GM12878 (cell line): ENCODE measurements at regions not wholly inside any gene's neighbourhood (a gene's known extent, or its start where the extent isn't known, plus 50 kb on each side); places are given as distances from the start of the nearest gene placed in this dataset.

Experiments used
- ATAC-seq: fragments of 200-7000 bp; cut with Tn5 transposase; 3 replicates; pipeline ENCODE4 v1.9.1; 2020; ENCODE audit warnings: mild to moderate bottlenecking, moderate library complexity
- BruUV-seq: library from RNA; stranded (reverse); fragments of 400-500 nt; replicated peaks from 2 replicates; lab custom pipeline; 2021; lab: Mats Ljungman, UMichigan
- CTCF ChIA-PET: fragments of 300-600 bp; sonication (Branson Sonifier 250); formaldehyde crosslinking; extraction: SDS; loops from one replicate; lab custom pipeline; 2021; ENCODE audit warnings: inconsistent platforms; lab: Yijun Ruan, JAX
- POLR2A ChIA-PET: fragments of 350-600 bp; formaldehyde crosslinking; extraction: SDS; loops from one replicate; lab custom pipeline; 2021; ENCODE audit warnings: inconsistent platforms; lab: Charles Lee
- RAD21 ChIA-PET: fragments of 300-600 bp; sonication (Branson Sonifier 250); formaldehyde crosslinking; loops from one replicate; lab custom pipeline; 2023; ENCODE audit warnings: antibody characterized with exemption; ENCODE audit not compliant: unreplicated experiment; lab: Charles Lee
- SMC1A ChIA-PET: fragments of 300-600 bp; sonication (Branson Sonifier 250); formaldehyde crosslinking; loops from one replicate; lab custom pipeline; 2023; ENCODE audit not compliant: unreplicated experiment, uncharacterized antibody; lab: Charles Lee
- DNase-seq: peaks from one replicate; pipeline ENCODE4 v3.0.0-alpha.2; 2011; ENCODE audit warnings: low read depth, low spot score
- FAIRE-seq: peaks from 3 replicates; lab custom pipeline; 2011; peaks lifted over from hg19 to GRCh38; lab: Jason Lieb, UNC
- H2AFZ ChIP-seq: 2 replicates; pipeline ENCODE4 v1.6.0; 2011; ENCODE audit warnings: low read depth, low read length, control low read depth; ENCODE audit not compliant: control insufficient read depth
- H3K27ac ChIP-seq: 2 replicates; pipeline ENCODE4 v1.5.1; 2011; ENCODE audit warnings: control low read depth; ENCODE audit not compliant: control insufficient read depth, insufficient read depth
- H3K27me3 ChIP-seq, 2 experiments: replicated peaks in 1 of 2; 2 replicates each; pipeline versions ENCODE4 v1.6.0 to v1.6.1; 2011; ENCODE audit warnings: low read length in 1 of 2; ENCODE audit not compliant: control insufficient read depth in 2 of 2, insufficient read depth in 2 of 2
- H3K36me3 ChIP-seq, 2 experiments: 2 replicates each; pipeline ENCODE4 v1.5.1; 2011; ENCODE audit warnings: low read length in 1 of 2; ENCODE audit not compliant: control insufficient read depth in 2 of 2, insufficient read depth in 2 of 2
- H3K4me1 ChIP-seq: 2 replicates; pipeline ENCODE4 v1.6.1; 2011; ENCODE audit warnings: mild to moderate bottlenecking, low read length, moderate library complexity, mixed read lengths; ENCODE audit not compliant: control insufficient read depth, insufficient read depth
- H3K4me2 ChIP-seq: 2 replicates; pipeline ENCODE4 v1.6.0; 2011; ENCODE audit warnings: control low read depth; ENCODE audit not compliant: control insufficient read depth, insufficient read depth
- H3K4me3 ChIP-seq: fragments of 200-600 bp; sonication (generic); 2 replicates; pipeline ENCODE4 v1.5.1; 2016
- H3K79me2 ChIP-seq: 2 replicates; pipeline ENCODE4 v1.6.0; 2011; ENCODE audit warnings: low read length; ENCODE audit not compliant: control insufficient read depth, insufficient read depth
- H3K9ac ChIP-seq: 2 replicates; pipeline ENCODE4 v1.8.0; 2011; ENCODE audit warnings: low read length, control low read depth, mixed read lengths; ENCODE audit not compliant: control insufficient read depth, insufficient read depth
- H3K9me3 ChIP-seq: replicated peaks from 3 replicates; pipeline ENCODE4 v1.5.1; 2011; ENCODE audit warnings: mild to moderate bottlenecking, low read length; ENCODE audit not compliant: control insufficient read depth, insufficient read depth
- H4K20me1 ChIP-seq: 2 replicates; pipeline ENCODE4 v1.6.0; 2011; ENCODE audit not compliant: control insufficient read depth, insufficient read depth
- ASH2L ChIP-seq: fragments of 300-600, 200-600 bp; sonication (generic); IDR thresholded peaks from 2 replicates; pipeline ENCODE4 v1.6.1; 2017; ENCODE audit warnings: low read depth, mild to moderate bottlenecking, borderline replicate concordance
- E2F8 ChIP-seq: fragments of 450-650 bp; IDR thresholded peaks from 2 replicates; pipeline ENCODE4 v1.6.1; 2018; ENCODE audit warnings: mild to moderate bottlenecking, low read depth, moderate library complexity; ENCODE audit not compliant: partially characterized antibody
- EP300 ChIP-seq, 2 experiments: fragments of 150-350 bp in 1 of 2; IDR thresholded peaks; 2 replicates each; pipeline ENCODE4 v1.6.1; 2011 to 2012; ENCODE audit warnings: low read depth in 2 of 2, low read length in 2 of 2, borderline replicate concordance in 1 of 2, improper control_type of control experiment in 1 of 2, inconsistent platforms in 1 of 2; ENCODE audit not compliant: control insufficient read depth in 1 of 2
- ESRRA ChIP-seq: IDR thresholded peaks from 2 replicates; pipeline ENCODE4 v1.6.1; 2012; ENCODE audit warnings: mild to moderate bottlenecking, low read length, improper control_type of control experiment
- HDAC2 ChIP-seq: fragments of 200-600 bp; sonication (generic); IDR thresholded peaks from 2 replicates; pipeline ENCODE4 v1.6.1; 2017
- IKZF1 ChIP-seq: fragments of 450-650 bp; conservative IDR thresholded peaks from 2 replicates; pipeline ENCODE4 v1.6.1; 2017; ENCODE audit warnings: antibody characterized with exemption, mild to moderate bottlenecking
- MEF2B ChIP-seq: fragments of 450-650 bp; IDR thresholded peaks from 2 replicates; pipeline ENCODE4 v1.6.1; 2018; ENCODE audit warnings: mild to moderate bottlenecking, moderate library complexity; ENCODE audit not compliant: partially characterized antibody, poor library complexity, severe bottlenecking
- MYC ChIP-seq: IDR thresholded peaks from 2 replicates; pipeline ENCODE4 v1.6.1; 2011; ENCODE audit warnings: mild to moderate bottlenecking, low read length, moderate library complexity, inconsistent platforms; ENCODE audit not compliant: insufficient read depth, insufficient replicate concordance, insufficient read length, severe bottlenecking
- NKRF ChIP-seq: fragments of 450-650 bp; conservative IDR thresholded peaks from 2 replicates; pipeline ENCODE4 v1.6.1; 2017; ENCODE audit warnings: mild to moderate bottlenecking, moderate library complexity
- PML ChIP-seq: IDR thresholded peaks from 2 replicates; pipeline ENCODE4 v1.6.1; 2012; ENCODE audit warnings: low read length, inconsistent platforms
- POLR2AphosphoS5 ChIP-seq: IDR thresholded peaks from 2 replicates; pipeline ENCODE4 v1.6.1; 2011; ENCODE audit warnings: mild to moderate bottlenecking, low read length, inconsistent platforms
- SRF ChIP-seq, 2 experiments: IDR thresholded peaks; 2 replicates each; pipeline ENCODE4 v1.6.1; 2011; ENCODE audit warnings: low read depth in 2 of 2, low read length in 2 of 2, mild to moderate bottlenecking in 1 of 2, moderate library complexity in 1 of 2
- WRNIP1 ChIP-seq: IDR thresholded peaks from 2 replicates; pipeline ENCODE4 v1.6.1; 2011; ENCODE audit warnings: low read depth, low read length, improper control_type of control experiment, borderline replicate concordance
- ZNF622 ChIP-seq: fragments of 450-650 bp; IDR thresholded peaks from 2 replicates; pipeline ENCODE4 v1.6.1; 2017; ENCODE audit warnings: mild to moderate bottlenecking, inconsistent platforms
- in situ Hi-C: fragments of 300-500 bp; cut with MboI; formaldehyde crosslinking; loops from 9 replicates; pipeline ENCODE4 v1.14.3; 2018; ENCODE audit warnings: mixed read lengths
- intact Hi-C: fragments of 100-400 bp; cut with micrococcal nuclease; formaldehyde crosslinking; loops from one replicate; pipeline ENCODE4 v1.14.2; 2022; ENCODE audit not compliant: unreplicated experiment
- TF ChIP-seq, protein P1 (sequence below): IDR thresholded peaks from 2 replicates; pipeline ENCODE4 v1.6.1; 2011; ENCODE audit warnings: borderline replicate concordance, low read depth, mild to moderate bottlenecking, moderate library complexity, mixed read lengths, low read length; ENCODE audit not compliant: insufficient read depth; ENCODE audit errors: extremely low read length
- TF ChIP-seq, protein P2 (sequence below): fragments of 450-650 bp; IDR thresholded peaks from 2 replicates; pipeline ENCODE4 v1.6.1; 2017; ENCODE audit warnings: mild to moderate bottlenecking, low read depth, inconsistent platforms; ENCODE audit not compliant: poor library complexity, severe bottlenecking

- no peak for TF ChIP-seq E2F8
- TF ChIP-seq, all 136 proteins: peak for 0
These were observed 457.3 kb upstream of the DMAC1 start (continued) for GRCh38 chr9:8256880-8257279.

DNA sequence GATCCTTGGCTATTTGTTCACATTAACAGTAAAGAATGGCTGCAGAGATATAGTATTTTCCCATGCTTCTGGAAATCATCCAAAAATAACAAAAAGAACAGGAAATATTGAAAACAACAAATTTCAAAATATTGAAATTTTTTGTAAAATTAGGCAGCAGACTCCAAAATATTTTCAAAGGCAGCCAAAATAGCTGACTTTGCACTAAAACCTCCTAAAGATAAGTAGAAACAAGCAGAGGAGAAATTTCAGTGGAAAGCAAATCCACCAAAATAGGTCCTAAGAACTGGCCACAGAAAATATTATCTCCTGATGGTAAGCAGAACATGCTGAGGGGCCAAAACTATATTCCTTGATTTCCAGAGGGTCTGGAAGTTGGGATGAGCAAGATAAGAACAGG lies 456.3 kb upstream of the DMAC1 start:
- H3K9ac ChIP-seq, result no peak overlapping the region
- no peak for ATAC-seq
- in situ Hi-C loops (no loop called here), intact Hi-C loops (no loop called here)
- FAIRE-seq, result no peak
- H4K20me1 ChIP-seq, result no peaks in the 10 kb centered on the region
- no peaks in the 10 kb centered on the region for H3K4me1 ChIP-seq
- no peak for DNase-seq
- H2AFZ ChIP-seq, result no peak overlapping the region
- H3K4me2 ChIP-seq, result no peak overlapping the region
- no peak overlapping the region for H3K4me3 ChIP-seq
- ChIA-PET POLR2A (no interaction called here), SMC1A (no interaction called here), CTCF (no interaction called here), RAD21 (no interaction called here)
- no TSS peak for BruUV-seq
- no peaks in the 10 kb centered on the region for H3K79me2 ChIP-seq
- no peak overlapping the region for H3K27ac ChIP-seq
- no peaks in the 10 kb centered on the region for H3K9me3 ChIP-seq
- no peaks in the 10 kb centered on the region for H3K27me3 ChIP-seq
- no peaks in the 10 kb centered on the region for H3K36me3 ChIP-seq
- TF ChIP-seq ZNF622 (no peak), NKRF (no peak), IKZF1 (no peak), SRF (IDR thresholded peaks at IDR 0.05; ENCODE audit: low read depth in 2 of 2, low read length in 2 of 2) (no peak), EP300 (IDR thresholded peaks at IDR 0.05; ENCODE audit: borderline replicate concordance in 1 of 2, control insufficient read depth in 1 of 2, low read depth in 2 of 2, low read length in 2 of 2) (no peak), POLR2AphosphoS5 (no peak), MYC (no peak), ASH2L (no peak), PML (no peak), MEF2B (no peak), WRNIP1 (no peak), ESRRA (no peak), HDAC2 (no peak)
- TF ChIP-seq, protein P1, sequence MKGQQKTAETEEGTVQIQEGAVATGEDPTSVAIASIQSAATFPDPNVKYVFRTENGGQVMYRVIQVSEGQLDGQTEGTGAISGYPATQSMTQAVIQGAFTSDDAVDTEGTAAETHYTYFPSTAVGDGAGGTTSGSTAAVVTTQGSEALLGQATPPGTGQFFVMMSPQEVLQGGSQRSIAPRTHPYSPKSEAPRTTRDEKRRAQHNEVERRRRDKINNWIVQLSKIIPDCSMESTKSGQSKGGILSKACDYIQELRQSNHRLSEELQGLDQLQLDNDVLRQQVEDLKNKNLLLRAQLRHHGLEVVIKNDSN, result no peak
- TF ChIP-seq, protein P2, sequence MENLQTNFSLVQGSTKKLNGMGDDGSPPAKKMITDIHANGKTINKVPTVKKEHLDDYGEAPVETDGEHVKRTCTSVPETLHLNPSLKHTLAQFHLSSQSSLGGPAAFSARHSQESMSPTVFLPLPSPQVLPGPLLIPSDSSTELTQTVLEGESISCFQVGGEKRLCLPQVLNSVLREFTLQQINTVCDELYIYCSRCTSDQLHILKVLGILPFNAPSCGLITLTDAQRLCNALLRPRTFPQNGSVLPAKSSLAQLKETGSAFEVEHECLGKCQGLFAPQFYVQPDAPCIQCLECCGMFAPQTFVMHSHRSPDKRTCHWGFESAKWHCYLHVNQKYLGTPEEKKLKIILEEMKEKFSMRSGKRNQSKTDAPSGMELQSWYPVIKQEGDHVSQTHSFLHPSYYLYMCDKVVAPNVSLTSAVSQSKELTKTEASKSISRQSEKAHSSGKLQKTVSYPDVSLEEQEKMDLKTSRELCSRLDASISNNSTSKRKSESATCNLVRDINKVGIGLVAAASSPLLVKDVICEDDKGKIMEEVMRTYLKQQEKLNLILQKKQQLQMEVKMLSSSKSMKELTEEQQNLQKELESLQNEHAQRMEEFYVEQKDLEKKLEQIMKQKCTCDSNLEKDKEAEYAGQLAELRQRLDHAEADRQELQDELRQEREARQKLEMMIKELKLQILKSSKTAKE, result no peak
